Left colon (tissue), 2 donors: ENCODE measurements at regions not wholly inside any gene's neighbourhood (a gene's known extent, or its start where the extent isn't known, plus 50 kb on each side); places are given as distances from the start of the nearest gene placed in this dataset.
A peak's percentile ranks its signal among the peaks of the same experiment; 100 is the strongest.
"Not testable (repeated sequence)": the region's sequence is repeated elsewhere in the genome, so short reads cannot be mapped to it uniquely, and the experiment has no call there.

Experiments
- ATAC-seq: fragments of 200-7000 bp; cut with Tn5 transposase; one replicate; pipeline ENCODE4 v1.9.1; 2020; ENCODE audit warnings: mild to moderate bottlenecking, moderate library complexity
- DNase-seq, 2 donors: peaks; one replicate each; pipeline ENCODE4 v3.0.0-alpha.2; 2020
- intact Hi-C, 2 donors: fragments of 100-400 bp; cut with DNase I in 1 of 2; cut with micrococcal nuclease in 1 of 2; formaldehyde crosslinking; loops; one replicate each; pipeline versions ENCODE4 v1.11.2 to v1.14.0; 2022; cut with DNase I, micrococcal nuclease
- donor health status: DM: no; HTN: no; CAD: no.
- donor health status: DM: yes; HTN: yes; CAD: no.

DNA sequence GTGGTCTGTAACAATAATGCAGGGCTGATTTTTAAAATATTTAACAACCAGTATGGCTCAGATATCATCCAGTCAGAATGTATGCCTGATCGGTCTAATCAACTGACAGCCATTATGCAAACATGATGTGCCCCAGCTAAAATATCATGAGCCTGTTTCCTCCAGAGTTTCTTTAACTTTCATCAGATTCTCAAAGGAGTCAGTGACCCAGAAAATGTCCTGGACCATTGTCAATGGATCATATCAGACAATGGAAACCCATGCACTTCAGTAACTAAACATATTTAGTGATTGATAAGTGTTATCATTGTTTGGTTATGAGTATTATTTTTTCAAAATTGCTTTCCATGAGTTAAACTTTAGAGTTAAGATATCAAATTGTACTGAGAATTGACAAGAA is 173.5 kb downstream of the LMBRD1 start:
- intact Hi-C loops: no loop called here
- DNase-seq (no peak), ATAC-seq (no peak)

DNA sequence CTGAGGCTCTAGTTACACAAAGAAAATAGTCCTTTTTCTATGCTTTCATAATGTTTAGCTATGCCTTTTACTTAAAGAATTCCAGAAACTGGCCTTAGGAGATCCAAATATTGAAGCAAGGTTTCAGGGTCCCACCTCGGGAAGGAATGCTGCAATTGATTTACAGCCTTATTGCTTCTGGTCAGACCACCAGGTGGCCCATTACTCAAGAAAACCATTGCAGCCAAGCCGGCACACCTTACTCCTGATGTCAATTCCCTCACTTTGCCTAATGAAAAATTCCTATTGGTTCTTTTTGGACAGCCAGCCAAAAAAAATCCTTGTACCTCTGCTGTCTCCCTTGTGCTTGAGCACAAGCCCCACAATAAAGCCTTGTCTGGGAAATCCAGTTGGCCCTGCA is 173.9 kb downstream of the LMBRD1 start:
- ATAC-seq: no peak
- intact Hi-C loops: no loop called here
- DNase-seq: no peak

DNA sequence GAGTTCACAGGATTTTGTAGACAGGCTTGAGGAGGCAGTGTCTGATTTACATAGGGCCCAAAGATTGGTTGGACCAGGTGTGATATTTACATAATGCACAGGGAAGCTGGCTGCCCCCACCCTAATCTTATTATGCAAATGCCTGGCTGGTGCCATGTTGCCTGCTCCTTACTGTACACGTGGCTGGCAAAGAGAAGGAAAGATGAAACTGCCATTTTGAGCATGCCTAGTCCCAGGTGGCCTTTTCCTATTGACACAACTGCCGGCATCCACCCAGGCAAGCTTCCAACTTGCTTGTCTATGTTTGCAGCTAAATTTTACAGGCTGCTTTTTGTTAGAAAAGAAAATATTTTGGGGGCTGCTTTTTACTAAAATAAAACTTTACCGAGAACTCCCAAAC is 174.6 kb downstream of the LMBRD1 start:
- ATAC-seq: no peak
- intact Hi-C loops: no loop called here

DNA sequence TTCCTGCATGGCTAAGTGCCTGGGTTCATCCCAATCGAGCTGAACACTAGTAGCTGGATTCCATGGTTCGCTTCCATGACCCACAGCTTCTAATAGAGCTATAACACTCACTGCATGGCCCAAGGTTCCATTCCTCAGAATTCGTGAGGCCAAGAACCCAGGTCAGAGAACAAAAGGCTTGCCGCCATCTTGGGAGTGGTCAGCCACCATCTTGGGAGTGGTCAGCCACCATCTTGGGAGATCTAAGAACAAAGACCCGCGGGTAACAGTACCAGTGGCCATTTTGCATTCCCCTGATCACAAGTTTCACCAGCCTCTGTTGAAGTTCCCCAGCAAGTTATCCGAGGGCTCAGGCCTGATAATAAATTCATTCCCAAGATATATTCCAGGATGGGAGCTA is 179.6 kb downstream of the LMBRD1 start:
- intact Hi-C loops: no loop called here
- ATAC-seq (no peak), DNase-seq (no peak)

More for the DNA sequence above, 174.6 kb downstream of the LMBRD1 start:
- DNase-seq: no peak

DNA sequence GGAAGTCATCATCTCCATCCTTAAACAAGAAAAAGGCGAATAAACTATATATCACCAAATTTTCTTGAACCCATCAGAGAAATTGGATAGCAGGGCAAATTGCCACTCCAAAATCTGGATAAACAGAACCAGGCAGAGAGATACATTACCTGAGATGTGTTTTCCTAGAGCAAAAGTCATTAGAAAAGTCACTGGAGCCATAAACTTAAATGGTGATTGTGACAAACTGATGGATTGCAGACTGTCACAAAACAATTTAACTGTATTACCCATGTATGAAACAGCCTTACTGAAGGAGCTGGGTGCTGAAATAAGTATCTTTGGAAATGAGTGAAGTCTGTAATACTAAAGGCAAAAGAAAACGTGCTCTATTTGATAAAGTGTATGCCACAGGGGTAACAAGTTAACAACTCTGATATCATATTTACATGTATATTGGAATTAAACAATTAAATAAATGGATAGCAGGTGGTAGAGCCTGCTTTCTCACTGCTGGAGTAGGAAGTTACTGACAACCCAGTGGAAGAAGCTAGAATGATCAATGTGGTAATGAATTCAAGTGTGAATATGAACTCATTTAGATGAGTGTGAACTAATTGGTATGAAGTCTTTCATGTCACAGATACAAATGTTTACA is 186.9 kb downstream of the LMBRD1 start:
- intact Hi-C loops: no loop called here
- ATAC-seq (no peak), DNase-seq (no peak)

DNA sequence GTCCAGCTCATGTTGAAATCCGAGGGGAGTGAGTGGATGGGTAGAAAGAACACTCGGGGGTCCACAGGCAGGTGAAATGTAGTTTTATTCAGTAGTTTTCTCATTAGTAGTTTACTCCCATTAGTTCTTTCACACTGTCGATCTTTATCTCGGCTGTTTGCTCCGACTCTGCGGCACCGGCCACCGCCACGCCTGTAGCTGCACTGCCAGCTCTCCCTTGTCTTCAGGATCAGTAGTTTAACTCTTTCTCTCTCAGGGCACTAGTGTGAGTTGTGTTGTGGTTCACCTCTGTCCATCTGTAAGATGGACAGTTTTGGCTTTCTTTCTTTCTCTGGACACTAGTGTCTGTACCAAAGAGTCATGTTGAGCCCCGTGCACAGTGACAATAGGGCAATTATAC is 195.7 kb downstream of the LMBRD1 start:
- ATAC-seq: peak; percentile 57
- peak in 1 of 2 donors; percentile 7 for DNase-seq
- intact Hi-C loops: no loop called here

DNA sequence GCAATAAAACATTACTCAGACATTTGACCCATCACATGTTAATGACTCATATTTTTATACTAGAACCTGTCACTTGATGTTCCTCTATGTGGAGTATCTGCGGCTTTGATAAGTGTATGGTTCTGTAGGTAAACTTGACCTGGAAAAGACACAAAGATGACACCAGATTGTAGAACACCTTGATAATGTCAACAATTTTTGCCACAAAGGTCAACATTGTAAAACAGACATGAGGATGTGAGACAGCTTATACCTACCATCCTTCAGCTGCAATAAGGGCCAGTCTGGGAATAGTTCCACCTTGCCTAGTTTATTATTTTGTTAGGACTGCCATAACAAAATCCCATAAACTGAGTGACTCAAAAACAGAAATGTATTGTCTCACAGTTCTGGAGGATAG is 202.4 kb downstream of the LMBRD1 start:
- intact Hi-C loops: no loop called here
- ATAC-seq (no peak), DNase-seq (no peak)

DNA sequence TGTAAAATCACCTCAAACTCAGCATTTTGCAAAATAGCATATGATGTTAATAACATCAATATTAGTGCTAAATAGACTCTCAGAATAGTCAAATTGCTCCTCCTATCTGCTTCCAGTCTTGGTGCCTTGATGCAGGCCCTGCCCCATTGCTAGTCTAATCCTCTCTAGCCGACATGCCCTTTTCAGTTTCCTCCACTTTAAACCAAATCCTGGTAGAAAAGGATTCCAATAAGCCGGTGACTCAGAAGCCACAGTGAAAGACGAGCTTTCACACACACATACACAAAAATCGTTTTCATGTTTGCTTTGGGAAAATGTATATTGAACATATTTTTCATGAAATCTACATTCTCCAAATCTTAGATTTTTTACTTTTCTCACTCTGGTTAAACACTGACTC is 203.1 kb downstream of the LMBRD1 start:
- DNase-seq (no peak), ATAC-seq (no peak)
- intact Hi-C loops: no loop called here

DNA sequence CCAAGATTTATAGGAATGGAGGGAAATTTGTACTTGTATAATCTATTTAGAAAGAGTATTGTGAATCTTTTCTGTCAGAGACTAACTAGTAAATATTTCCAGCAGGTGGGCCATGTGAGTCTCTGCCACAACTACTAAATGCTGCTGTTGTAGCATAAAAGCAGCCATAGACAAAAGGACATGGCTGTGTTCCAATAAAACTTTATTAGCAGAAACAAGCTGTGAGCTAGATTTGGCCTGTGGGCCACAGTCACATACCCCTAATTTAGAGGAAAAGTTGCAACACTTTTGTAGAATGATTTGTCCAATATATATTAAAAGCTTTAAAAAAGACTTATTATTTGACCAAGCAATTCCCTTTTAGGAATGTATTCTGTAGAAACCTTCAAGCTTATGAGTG is 207.2 kb downstream of the LMBRD1 start:
- no peak for DNase-seq
- ATAC-seq: no peak
- intact Hi-C loops: no loop called here

DNA sequence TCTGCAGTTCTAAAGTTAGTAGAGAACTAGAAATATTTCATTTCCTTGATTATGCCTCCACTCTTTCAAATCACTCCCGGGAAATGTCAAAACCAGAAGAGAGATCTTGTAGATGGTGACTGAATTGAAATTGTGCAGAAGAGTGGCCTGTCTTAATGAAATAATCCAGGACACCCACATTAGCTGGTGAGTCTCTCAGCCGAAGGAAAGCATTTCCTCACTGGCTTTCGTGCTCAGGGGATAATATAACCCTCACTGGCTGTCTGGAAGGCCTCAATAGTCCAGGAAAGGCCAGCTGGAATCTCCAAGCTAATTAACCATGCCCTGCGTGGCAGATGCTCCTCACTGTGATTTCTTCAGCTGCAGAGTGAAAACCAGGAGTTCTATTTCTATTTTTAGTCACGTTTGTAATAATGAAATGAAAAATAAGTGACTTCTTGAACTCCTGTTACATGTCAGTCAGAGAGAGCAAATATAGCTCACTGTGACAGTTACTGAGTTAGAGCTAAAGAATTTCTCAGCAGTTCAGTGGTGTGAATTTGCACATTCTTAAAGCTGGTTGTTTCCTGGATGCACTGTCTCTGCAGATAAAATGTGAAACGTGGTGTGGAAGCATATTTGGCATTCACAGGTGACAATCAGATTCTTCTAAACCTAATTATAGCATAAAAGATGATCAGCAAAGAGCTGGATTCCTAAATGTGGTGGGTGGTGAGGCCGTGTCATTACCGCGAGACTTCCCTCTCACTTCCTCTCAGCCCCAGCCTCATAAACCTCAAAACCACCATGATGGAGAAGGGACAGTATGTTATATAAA is 211.7 kb downstream of the LMBRD1 start:
- ATAC-seq (no peak), DNase-seq (no peak)
- intact Hi-C loops: no loop called here

DNA sequence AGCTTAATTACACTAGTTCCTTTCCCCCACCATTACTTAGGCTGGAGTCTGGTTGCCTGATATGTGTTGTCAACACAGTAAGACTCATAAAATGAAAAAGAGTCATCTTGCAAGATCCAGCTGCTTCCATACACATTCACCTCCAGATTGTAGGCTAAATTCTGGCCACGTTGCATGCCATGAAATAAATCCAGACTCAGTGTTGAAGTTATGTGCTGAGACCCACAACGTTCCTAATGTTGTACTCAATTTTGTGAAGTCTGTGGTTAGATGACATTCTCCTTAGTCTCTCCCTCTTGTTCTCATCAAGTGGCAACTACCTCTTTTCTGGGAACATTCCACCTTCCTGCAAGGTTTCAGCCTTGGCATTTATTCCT is 212.3 kb downstream of the LMBRD1 start:
- DNase-seq: no peak
- ATAC-seq: no peak
- intact Hi-C loops: no loop called here

DNA sequence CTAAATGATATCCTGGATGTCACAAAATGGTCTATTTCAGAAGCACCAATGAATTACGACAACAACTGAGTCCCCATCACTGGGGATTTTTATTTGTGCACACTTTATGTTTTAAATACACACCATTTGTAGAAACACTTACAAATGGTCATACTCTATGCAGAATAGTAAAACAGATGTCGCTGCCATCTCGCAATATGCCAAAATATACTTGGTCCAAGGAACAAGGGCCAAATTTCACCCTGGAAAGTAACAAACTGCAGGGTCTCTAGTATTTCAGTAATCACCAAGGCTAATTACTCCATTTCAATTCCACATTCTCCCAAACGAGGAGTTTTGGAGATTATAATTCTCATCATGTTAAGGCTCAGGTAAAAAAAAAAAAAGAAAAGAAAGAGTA is 215.2 kb downstream of the LMBRD1 start:
- DNase-seq (no peak), ATAC-seq (no peak)
- intact Hi-C loops: no loop called here

DNA sequence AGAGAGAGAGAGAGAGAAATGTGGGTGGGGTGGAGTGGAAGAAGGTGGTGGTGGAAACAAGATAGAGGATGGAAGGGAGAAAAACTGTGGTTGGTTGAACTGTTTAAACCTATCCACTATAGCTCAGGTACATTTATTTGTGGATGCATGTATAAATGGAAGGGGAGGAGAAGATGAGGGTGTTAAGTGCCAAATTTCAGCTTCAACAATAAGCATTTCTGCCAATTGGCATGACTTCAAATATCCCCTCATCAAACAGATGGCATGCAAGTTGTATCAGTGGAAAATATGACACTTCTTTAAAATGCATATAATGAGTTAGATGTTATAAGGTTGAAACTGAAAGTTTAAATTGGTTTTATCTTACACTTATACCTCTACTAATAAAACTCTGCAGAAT is 216.1 kb downstream of the LMBRD1 start:
- ATAC-seq: no peak
- DNase-seq: no peak

DNA sequence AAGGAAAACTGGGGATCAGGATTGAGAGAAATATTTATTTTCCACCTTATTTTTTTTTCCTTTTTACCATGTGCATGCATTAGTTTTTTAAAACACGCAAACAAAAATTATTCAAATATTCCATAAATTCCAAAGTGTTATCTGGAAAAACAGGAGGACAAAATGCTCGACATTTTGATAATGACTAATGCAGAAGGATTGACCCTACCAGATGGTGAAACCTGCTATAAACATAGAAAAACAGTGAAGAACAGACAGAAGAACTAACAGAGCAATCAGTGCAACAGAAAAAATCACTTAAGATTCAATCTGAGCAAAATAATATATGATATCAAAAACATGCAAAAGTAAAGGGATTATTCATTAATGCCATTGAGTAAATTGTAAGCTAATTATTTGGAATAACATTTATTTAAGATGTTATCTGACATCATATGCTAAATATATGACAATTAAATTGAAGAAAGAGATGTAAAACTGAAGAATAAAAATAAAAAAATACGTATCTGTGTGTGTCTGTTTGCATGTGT is 218.4 kb downstream of the LMBRD1 start:
- ATAC-seq: no peak
- intact Hi-C loops: no loop called here
- DNase-seq: no peak

More for the DNA sequence above, 216.1 kb downstream of the LMBRD1 start:
- intact Hi-C loops: no loop called here

DNA sequence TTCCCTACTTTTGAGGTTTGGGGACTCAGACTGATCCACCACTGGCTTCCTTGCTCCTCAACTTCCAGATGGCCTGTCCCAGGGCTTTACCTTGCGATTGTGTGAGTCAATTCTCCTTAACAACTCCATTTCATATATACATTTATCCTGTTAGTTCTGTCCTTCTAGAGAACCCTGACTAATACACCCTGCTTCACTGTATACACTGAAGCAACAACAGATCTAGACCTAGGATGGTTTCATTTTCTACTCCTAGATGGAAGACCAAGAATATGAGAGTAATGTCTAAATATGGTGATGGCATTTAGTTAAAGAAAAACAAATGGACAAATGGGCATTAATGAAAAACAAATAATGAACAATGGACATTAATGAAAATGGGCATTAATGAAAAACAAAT is 225.6 kb downstream of the LMBRD1 start:
- intact Hi-C loops: no loop called here
- ATAC-seq: no peak
- DNase-seq: no peak

DNA sequence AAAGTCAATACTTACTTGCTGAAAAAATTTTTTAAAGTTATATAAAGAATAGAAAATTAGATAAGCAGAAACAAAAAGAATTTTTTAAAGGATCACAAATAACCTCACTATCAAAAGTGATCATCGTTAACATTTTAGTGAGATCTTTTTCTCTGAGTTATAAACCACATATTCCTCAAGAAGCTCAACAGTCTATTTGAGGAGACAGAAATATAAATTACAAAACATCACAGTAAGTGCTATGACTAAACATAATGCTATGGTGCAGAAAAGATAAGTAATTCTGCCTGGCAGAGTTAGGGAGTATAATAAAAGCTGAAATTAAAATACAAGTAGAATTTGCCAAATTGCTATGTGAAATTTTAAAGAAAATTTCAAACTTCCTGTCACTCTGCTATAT is 226.7 kb downstream of the LMBRD1 start:
- DNase-seq (no peak), ATAC-seq (no peak)
- intact Hi-C loops: no loop called here

DNA sequence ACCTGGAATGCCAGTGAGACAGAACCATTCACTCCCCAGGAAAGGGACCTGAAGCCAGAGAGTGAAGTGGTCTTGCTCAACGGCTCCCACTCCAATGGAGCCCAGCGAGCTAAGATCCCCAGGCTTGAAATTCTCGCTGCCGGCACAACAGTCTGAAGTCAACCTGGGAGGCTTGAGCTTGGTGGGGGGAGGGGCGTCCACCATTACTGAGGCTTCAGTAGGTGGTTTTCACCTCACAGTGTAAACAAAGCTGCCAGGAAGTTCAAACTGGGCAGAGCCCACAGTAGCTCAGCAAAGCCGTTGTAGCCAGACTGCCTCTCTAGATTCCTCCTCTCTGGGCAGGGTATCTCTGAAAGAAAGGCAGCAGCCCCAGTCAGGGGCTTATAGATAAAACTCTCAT is 236.2 kb downstream of the LMBRD1 start:
- DNase-seq, intact Hi-C loops, ATAC-seq: not testable (repeated sequence)

DNA sequence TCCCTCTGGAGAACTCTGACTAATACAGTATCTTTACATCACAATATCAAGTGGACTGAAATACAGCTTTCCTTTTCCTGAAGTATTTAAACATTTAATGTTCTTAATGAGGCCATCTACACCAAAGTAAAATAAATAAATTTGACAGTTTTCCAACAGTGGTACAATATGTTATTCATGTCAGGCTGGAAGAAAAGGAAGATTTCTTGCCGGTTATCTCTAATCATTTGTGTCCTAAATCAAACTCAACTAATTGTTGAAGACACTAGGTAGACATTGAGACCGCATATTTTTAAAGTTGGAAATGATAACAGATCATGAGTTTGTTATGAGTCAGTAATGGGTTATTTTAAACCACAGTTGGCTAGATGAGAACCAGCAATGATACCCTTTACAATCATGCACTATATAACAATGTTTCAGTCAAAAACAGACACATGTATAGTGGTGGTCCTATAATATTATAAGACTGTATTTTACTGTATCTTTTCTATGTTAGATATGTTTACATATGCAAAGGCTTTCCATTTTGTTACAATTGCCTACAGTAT is 241.6 kb downstream of the LMBRD1 start:
- ATAC-seq: no peak
- intact Hi-C loops: no loop called here
- DNase-seq: no peak

DNA sequence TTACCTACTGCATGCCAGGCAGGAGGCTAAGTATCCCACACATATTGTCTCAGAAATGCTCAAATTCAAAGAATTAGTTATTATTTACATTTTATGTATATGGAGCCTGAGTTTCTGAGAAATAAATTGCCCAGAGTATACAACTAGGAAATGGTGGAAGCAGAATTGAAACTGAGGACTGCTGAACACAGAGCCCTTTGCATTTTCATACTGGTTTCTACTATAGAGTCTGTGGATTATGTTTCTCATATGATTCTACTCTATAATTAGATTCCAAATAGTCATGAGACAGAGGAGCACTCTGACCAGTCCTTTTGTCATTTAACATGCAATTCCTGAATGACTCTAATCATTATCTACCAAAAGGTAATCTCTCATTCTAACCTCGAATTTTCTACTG is 254.3 kb downstream of the LMBRD1 start:
- DNase-seq: no peak
- intact Hi-C loops: no loop called here
- no peak for ATAC-seq

DNA sequence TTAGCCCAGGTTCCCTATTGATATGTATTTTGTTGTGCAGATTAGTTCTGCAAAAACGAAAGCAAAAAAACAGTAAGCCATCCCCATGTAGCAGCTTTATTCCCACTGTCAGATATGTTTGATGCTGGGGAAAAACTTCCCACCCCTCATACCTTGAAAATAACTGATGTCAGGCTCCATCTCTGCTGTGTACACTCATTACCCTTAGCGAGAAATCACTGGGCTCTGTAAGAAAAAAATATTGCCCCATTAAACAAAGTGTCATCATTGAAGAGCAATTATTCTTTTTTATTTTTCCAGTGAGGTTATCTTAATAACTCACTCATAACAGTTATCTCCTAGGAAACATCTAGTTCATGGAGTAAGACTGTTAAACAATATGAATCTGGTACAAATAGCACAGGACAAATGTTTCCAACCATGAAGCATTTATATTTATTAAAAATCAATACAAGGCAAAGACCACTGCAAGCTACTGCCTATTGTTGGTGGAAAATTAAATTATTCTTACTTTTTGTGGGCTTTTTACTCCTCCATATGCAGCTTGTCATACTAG is 268.8 kb downstream of the LMBRD1 start:
- DNase-seq: no peak
- intact Hi-C loops: no loop called here
- no peak for ATAC-seq
